Hematopoietic multipotent progenitor cell treated with erythropoietin and hydrocortisone succinate and interleukin-3 and kit ligand, for 17 days (in vitro differentiated cells): ENCODE measurements at regions not wholly inside any gene's neighbourhood (a gene's known extent, or its start where the extent isn't known, plus 50 kb on each side); places are given as distances from the start of the nearest gene placed in this dataset.

Experiments used
- DNase-seq: peaks from one replicate; pipeline ENCODE4 v3.0.0-alpha.2; 2015; ENCODE audit warnings: low spot score

DNA sequence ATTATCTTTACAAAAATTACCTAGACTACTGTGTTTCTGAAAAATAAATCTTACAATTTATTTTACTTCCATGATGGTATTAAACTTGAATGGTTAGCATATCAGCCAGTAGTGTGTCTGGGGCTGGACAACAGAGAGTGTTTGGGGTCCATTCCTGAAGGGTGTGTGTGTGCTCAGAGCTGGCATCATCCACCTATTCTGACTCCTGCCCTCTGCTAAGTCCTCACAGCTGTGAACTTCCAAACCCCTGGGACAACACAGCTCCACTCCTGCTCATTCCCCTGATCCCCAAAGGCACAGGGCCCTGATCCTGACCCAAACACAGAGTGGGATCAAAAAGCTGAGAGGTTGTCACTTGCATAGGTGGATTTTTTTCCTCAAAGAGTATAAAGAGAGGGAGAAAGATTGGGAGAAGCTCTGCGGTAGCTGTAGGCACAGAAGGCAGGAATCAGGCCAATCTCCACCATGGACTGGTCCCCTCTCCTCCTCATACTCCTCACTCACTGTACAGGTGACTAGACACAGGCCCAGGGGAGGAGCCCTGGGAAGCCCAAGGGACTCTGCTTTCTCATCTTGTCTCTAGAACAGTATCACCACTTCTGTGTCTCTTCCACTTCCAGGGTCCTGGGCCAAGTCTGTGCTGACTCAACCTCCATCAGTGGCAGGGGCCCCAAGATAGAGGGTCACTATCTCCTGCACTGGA, 55.7 kb upstream of the TOP3B start:
- no peak for DNase-seq

DNA sequence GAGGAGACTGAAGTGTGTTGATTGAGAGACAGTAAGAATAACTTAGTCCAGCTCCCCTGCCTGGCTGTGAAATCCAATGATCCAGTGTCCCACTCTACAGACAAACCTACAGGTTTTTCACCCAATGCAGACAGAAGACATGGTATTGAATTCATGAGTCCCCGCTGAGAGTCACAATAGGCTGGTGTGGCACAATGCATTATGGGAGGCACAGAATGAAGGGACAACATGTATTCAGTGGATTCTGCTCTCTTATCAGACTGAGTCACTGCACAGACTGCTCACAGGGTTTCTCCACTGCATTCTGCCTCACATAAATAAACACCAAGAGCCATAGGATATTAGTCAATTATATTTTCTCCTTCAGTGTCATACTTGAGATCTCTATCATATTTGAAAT, 55.2 kb upstream of the TOP3B start:
- DNase-seq, result no peak

DNA sequence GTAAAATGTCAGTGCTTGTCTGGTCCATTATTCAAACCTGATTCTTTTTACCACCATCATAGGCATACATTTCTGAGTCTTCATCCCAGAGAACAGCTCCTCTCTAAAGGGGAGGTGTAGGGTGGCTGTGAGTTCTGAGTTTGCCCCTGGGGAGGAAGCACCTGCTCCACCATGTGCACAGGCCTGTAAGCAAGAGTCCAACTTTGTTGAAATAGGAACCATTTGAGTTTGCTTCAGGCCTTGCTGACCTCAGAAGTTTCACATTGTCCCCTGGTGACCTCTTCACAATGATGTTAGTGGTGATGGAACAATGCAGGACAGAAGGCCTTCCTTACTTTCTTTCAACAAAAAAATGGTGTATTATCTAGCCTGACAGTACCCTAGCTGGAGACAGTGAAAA, 54.6 kb upstream of the TOP3B start:
- no peak for DNase-seq

DNA sequence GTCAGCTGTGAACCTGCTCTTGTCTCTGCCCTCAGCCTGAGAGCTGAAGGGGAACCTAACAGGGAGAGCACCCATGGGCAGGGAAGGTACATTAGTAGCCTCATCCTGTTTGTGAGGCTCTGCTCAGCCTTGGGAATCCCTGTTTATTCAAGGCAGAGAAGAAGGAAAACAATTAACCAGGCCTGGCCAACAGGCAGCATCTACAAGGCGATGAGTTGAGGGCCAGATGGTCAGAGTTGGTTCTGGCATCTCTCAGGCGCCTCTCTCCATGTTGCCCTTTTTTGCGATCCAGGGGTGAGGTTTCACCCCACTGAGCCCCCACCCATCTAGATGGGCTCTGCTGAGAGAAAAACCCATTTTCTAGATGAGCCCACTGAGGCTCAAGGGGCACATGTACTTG, 54.0 kb upstream of the TOP3B start:
- DNase-seq, result no peak

DNA sequence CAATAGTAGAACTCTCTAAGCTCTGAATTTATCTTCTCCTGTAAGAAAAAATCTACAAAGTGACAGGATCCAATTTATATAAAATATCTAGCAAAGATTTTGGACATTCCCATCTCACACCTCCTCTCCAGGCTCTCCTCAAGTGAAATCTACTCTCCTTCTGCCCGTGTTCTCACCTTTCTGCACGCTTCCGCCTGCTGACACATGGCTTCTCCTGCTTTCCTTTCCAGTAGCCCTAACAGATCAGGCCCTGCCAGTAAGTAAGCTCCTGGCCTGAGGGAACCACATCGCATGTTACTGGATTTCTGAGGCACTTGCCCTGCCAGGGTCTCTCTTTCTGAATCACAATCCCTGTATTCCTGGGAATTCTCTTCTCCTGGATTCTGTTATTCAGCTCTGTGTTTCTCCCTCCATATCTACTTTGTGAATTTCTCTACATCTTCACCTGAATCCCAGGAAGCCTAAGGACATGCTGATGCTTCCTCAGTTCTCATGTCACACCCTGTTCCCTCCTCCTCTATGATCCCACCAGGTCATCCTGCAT, 53.3 kb upstream of the TOP3B start:
- no peak for DNase-seq

DNA sequence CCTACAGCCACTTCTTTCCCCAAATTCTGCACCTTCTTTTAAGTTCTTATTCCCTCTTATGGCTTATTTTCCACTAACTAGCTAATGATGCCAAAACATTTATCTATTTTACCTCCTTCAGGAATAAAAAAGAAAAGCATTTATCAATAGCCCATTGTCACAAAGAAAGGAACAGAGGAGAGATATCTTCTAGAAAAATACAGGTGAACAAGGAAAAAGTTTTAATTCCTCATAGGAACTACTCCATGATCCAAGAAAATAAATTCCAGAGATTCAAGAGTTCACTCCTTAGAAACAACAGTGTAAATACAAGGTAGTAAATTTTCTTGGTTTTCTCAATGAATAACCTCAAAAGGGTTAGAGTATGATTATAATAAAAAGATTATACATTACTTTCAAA, 52.6 kb upstream of the TOP3B start:
- DNase-seq, result no peak

DNA sequence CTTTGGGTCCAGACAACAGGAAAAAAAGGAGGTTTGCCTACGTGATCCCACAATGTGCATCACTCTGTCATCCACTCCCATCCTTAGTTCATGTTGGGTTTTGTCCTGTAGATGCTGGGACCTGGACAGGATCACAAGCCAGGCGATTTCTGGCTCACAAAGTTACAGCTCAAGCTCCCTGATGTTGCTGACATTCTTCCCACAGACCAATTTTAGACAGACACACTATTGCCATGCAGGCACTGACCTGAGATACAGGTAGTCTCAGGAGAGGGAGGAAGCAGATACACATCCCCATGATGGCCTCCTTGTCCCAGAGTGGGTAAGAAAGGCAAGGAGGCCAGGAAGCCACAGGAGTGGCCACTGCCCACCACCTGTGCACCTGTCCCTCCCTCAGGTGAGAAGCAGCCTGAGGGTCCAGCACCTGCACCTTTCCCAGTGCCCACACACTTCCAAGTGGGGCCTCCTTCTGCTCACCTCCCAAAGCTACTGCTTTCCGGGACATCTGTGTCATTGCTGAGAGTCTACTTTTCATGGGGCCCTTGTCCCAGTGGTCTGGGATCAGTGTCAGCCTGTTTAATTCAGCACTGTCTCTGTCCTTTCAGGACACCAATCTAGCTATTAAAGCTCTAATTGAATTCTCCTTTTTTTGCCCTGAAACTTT, 52.0 kb upstream of the TOP3B start:
- DNase-seq, result no peak

DNA sequence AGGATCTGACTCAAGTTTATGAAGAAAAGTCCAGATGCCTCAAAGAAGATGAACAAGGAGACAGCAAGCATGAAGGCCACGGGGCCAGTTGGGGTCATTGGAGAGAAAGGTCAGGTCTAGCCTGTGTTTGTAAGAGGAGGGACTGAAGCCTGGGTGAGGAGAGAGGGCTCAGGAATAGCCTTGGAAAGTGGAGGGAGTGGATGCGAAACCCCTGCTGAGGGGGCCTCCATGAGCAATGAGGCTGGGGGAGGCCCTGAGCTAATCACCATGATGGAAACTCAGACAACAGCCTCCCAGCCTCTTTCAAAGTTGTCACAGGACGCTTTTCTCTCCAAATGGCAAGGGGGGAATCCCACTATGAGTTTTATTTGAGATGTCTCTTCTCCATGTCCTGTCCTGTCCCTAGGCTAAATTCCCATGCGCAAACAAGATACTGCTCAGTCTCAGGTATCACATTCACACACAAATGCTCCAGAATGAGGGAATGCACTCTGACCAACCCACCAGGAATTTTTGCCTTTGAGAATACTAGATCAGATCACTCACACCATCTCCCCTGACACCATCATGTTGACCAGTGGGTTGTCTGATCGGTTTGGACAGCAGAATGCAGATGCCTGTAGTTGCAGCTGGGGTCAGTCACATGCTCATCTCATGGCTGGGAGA, 51.3 kb upstream of the TOP3B start:
- no peak for DNase-seq

DNA sequence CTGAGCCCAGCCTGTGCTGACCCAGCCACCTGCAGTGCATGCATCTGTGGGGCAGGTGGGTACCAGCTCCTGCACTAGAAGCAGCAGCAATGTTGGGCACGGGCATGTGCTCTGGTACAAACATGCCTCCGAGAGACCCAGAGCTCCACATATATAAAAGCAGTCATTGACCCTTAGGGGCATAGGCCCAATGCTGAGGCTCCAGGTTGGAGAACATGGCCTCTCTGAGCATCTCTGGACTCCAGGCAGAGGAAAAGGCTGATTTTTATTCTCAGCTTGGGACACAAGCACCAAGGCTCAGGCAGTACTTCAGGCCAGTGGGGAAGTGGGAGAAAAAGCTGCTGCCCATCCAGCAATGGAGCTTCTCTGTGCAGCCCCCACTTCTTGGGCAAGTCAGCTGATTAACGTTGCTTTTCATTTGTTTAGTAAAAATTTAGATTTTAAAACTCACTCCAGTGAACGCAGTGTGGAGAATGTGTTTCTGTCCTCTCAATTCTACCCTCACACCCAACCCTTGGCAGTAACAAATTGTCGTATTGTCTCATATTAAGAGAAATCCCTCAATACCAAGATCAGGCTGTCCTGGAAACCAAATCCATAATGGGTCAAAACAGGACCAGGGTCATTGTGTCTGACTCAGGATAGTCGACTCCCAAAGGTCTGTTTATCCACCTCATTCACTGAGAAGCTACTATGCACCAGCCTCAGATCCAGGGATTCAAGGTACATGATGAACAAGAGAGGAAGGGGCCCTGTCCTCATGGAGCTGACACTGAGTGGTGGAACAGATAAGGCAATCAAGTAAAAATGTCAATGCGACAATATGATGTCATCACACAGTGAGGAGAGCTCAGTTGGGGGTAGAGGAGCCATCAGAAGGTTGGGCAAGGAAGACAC, 50.6 kb upstream of the TOP3B start:
- DNase-seq, result no peak

DNA sequence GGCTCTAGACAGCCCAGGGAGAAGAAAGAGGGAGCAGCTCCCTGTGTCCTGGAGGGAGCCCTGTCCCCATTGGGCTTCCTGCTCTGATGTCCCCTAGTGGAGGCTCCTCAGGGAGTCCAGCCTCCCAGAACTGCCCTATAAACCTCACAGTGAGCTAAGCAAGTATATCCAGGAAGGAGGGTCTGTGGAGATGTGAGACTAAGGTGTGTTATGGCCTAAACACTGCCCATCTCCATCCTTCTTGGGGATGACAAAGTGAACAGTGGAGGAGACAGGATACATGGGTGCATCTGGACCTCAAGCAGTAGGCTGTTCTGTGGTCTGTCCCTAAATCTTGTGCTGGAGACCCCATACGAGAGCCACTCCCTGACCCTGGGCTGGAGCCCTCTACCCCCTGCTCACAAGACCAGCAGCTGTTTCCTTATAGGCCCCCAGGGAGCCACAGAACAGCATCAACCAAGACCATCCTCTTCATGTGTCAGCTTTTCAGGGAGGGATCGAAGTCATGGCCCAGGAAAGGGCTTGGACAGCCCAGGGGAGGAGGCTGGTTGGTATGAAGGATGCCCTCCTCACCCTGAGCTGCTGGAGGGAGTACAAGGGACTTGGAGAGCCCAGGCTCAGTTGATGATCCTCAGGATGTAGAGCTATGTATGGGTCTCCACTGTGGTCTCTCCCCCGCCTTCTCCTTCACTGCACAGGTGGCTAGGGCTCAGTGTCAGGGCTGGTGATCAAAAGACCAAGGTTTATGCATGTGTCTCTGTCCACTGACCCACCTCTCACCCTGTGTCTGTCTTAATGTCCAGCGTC, 49.7 kb upstream of the TOP3B start:
- DNase-seq, result no peak
